Neural cell (in vitro differentiated cells): ENCODE measurements at regions not wholly inside any gene's neighbourhood (a gene's known extent, or its start where the extent isn't known, plus 50 kb on each side); places are given as distances from the start of the nearest gene placed in this dataset.

ENCODE experiments used
- H2AFZ ChIP-seq: fragments of 200-600, 300-800 bp; sonication (generic), shearing (Covaris generic); 2 replicates; pipeline ENCODE4 v1.6.0; 2014; ENCODE audit warnings: low read depth, mild to moderate bottlenecking, antibody characterized with exemption, low read length, moderate library complexity
- H3F3A ChIP-seq: fragments of 200-600 bp; shearing (Covaris generic); 2 replicates; pipeline ENCODE4 v1.6.1; 2016; ENCODE audit warnings: mild to moderate bottlenecking, moderate library complexity, mixed read lengths, antibody characterized with exemption, low read length; ENCODE audit not compliant: insufficient read depth, poor library complexity, severe bottlenecking
- H3K27ac ChIP-seq: fragments of 200-600, 300-800 bp; sonication (generic), shearing (Covaris generic); 2 replicates; pipeline ENCODE4 v1.5.1; 2014; ENCODE audit warnings: mild to moderate bottlenecking, low read length, moderate library complexity
- H3K27me3 ChIP-seq: fragments of 300-800, 200-600 bp; sonication (generic), shearing (Covaris generic); 2 replicates; pipeline ENCODE4 v1.6.0; 2014; ENCODE audit warnings: mild to moderate bottlenecking, low read depth, low read length, moderate library complexity; ENCODE audit not compliant: insufficient read depth
- H3K36me3 ChIP-seq: fragments of 300-800, 200-600 bp; sonication (generic), shearing (Covaris generic); 2 replicates; pipeline ENCODE4 v1.5.1; 2014; ENCODE audit warnings: mild to moderate bottlenecking, antibody characterized with exemption, low read length, moderate library complexity; ENCODE audit not compliant: insufficient read depth
- H3K4me2 ChIP-seq: fragments of 300-800, 200-600 bp; sonication (generic), shearing (Covaris generic); 2 replicates; pipeline ENCODE4 v1.6.0; 2014; ENCODE audit warnings: mild to moderate bottlenecking, low read length
- H3K4me3 ChIP-seq: fragments of 300-800, 200-600 bp; sonication (generic), shearing (Covaris generic); 2 replicates; pipeline ENCODE4 v1.5.1; 2014; ENCODE audit warnings: mild to moderate bottlenecking, low read length, moderate library complexity
- H3K79me2 ChIP-seq: fragments of 200-600 bp; shearing (Covaris generic); replicated peaks from 2 replicates; pipeline ENCODE4 v1.6.0; 2014; ENCODE audit warnings: mild to moderate bottlenecking, low read length, moderate library complexity; ENCODE audit not compliant: insufficient read depth
- H3K9ac ChIP-seq: fragments of 300-800, 200-600 bp; sonication (generic), shearing (Covaris generic); 2 replicates; pipeline ENCODE4 v1.6.1; 2016; ENCODE audit warnings: mild to moderate bottlenecking, low read length, mixed read lengths
- H3K9me2 ChIP-seq: fragments of 200-600 bp; shearing (Covaris generic); 2 replicates; pipeline ENCODE4 v1.6.1; 2016; ENCODE audit warnings: mild to moderate bottlenecking, low read length, mixed read lengths; ENCODE audit not compliant: insufficient read depth
- H3K9me3 ChIP-seq: fragments of 200-600, 300-800 bp; sonication (generic), shearing (Covaris generic); 2 replicates; pipeline ENCODE4 v1.6.1; 2016; ENCODE audit warnings: mild to moderate bottlenecking, mixed run types, low read length, moderate library complexity, mixed read lengths
- H4K20me1 ChIP-seq: fragments of 200-600 bp; shearing (Covaris generic); 2 replicates; pipeline ENCODE4 v1.6.1; 2016; ENCODE audit warnings: mild to moderate bottlenecking, mixed run types; ENCODE audit not compliant: insufficient read depth
- CTCF ChIP-seq: fragments of 450-650 bp; IDR thresholded peaks from 2 replicates; pipeline ENCODE4 v1.5.1; 2014; ENCODE audit warnings: antibody characterized with exemption, mild to moderate bottlenecking, moderate library complexity; ENCODE audit not compliant: poor library complexity, severe bottlenecking
- EP300 ChIP-seq: fragments of 450-650 bp; conservative IDR thresholded peaks from 2 replicates; pipeline ENCODE4 v1.6.1; 2014; ENCODE audit warnings: antibody characterized with exemption, mild to moderate bottlenecking, moderate library complexity; ENCODE audit not compliant: poor library complexity, severe bottlenecking
- EZH2 ChIP-seq: fragments of 200-600, 300-800 bp; shearing (Covaris generic), sonication (generic); IDR thresholded peaks from 2 replicates; pipeline ENCODE4 v1.6.1; 2014; ENCODE audit warnings: antibody characterized with exemption, low read length, borderline replicate concordance, mild to moderate bottlenecking; ENCODE audit not compliant: insufficient read depth, poor library complexity, severe bottlenecking
- MXI1 ChIP-seq: fragments of 450-650 bp; conservative IDR thresholded peaks from 2 replicates; pipeline ENCODE4 v1.6.1; 2014; ENCODE audit warnings: antibody characterized with exemption, mild to moderate bottlenecking; ENCODE audit not compliant: poor library complexity, severe bottlenecking
- POLR2AphosphoS5 ChIP-seq: IDR thresholded peaks from 2 replicates; pipeline ENCODE4 v1.6.1; 2012
- RAD21 ChIP-seq: fragments of 450-650 bp; conservative IDR thresholded peaks from 2 replicates; pipeline ENCODE4 v1.6.1; 2014; ENCODE audit warnings: antibody characterized with exemption, mild to moderate bottlenecking, moderate library complexity
- REST ChIP-seq: IDR thresholded peaks from 2 replicates; pipeline ENCODE4 v1.6.1; 2012; ENCODE audit warnings: borderline replicate concordance
- SMC3 ChIP-seq: fragments of 450-650 bp; conservative IDR thresholded peaks from 2 replicates; pipeline ENCODE4 v1.6.1; 2014; ENCODE audit warnings: antibody characterized with exemption, mild to moderate bottlenecking, moderate library complexity; ENCODE audit not compliant: poor library complexity
- TAF1 ChIP-seq: IDR thresholded peaks from 2 replicates; pipeline ENCODE4 v1.6.1; 2012; ENCODE audit warnings: low read depth

- Histone ChIP-seq H3K36me3 (no peaks in the 10 kb centered on the region), H3K4me2 (no peak overlapping the region), H3K27me3 (no peaks in the 10 kb centered on the region), H3K9me3 (no peaks in the 10 kb centered on the region), H3K79me2 (no peaks in the 10 kb centered on the region), H3F3A (no peaks in the 10 kb centered on the region), H2AFZ (no peak overlapping the region), H3K9me2 (no peaks in the 10 kb centered on the region), H4K20me1 (no peaks in the 10 kb centered on the region), H3K9ac (no peak overlapping the region), H3K4me3 (no peak overlapping the region), H3K27ac (no peak overlapping the region)
- no peak for TF ChIP-seq CTCF
- TF ChIP-seq MXI1: no peak
- no peak for TF ChIP-seq REST
- TF ChIP-seq RAD21: no peak
- TF ChIP-seq EZH2: no peak
- no peak for TF ChIP-seq SMC3
- TF ChIP-seq EP300: no peak
- TF ChIP-seq TAF1: no peak
- no peak for TF ChIP-seq POLR2AphosphoS5
Measured at GRCh38 chr2:185035906-185036305, 437.6 kb downstream of the ZNF804A start.

- no peaks in the 10 kb centered on the region for H3K36me3 ChIP-seq
- no peak overlapping the region for H3K9ac ChIP-seq
- H2AFZ ChIP-seq: no peak overlapping the region
- no peaks in the 10 kb centered on the region for H3K27me3 ChIP-seq
- H3K4me3 ChIP-seq: no peak overlapping the region
- no peaks in the 10 kb centered on the region for H3K79me2 ChIP-seq
- no peak overlapping the region for H3K27ac ChIP-seq
- H3F3A ChIP-seq: no peaks in the 10 kb centered on the region
- TF ChIP-seq EP300 (no peak), CTCF (no peak), POLR2AphosphoS5 (no peak), REST (no peak), SMC3 (no peak)
- no peaks in the 10 kb centered on the region for H4K20me1 ChIP-seq
- H3K9me2 ChIP-seq: no peaks in the 10 kb centered on the region
- peaks cover 6% of the 10 kb centered on the region for H3K9me3 ChIP-seq
- no peak overlapping the region for H3K4me2 ChIP-seq
Measured at GRCh38 chr2:185044323-185044874, 446.1 kb downstream of the ZNF804A start.
